SK-N-SH (cell line): ENCODE measurements at regions not wholly inside any gene's neighbourhood (a gene's known extent, or its start where the extent isn't known, plus 50 kb on each side); places are given as distances from the start of the nearest gene placed in this dataset.

Experiments used
- CTCF ChIA-PET: fragments of 300-600, 350-600 bp; formaldehyde crosslinking; extraction: SDS; loops from one replicate; lab custom pipeline; 2021; lab: Yijun Ruan, JAX
- POLR2A ChIA-PET: fragments of 350-600 bp; sonication (Branson Sonifier 250); formaldehyde crosslinking; extraction: SDS; loops from one replicate; lab custom pipeline; 2020; ENCODE audit warnings: antibody characterized with exemption, inconsistent platforms; lab: Yijun Ruan, JAX
- DNase-seq: peaks from one replicate; pipeline ENCODE4 v3.0.0; 2012
- H2AFZ ChIP-seq: fragments of 200-600 bp; sonication (generic); 2 replicates; pipeline ENCODE4 v1.8.1; 2016; ENCODE audit warnings: antibody characterized with exemption, mild to moderate bottlenecking, low read depth
- H3F3A ChIP-seq: fragments of 200-600 bp; sonication (generic); replicated peaks from 2 replicates; pipeline ENCODE3; 2016; ENCODE audit warnings: antibody characterized with exemption, mild to moderate bottlenecking; ENCODE audit not compliant: insufficient read depth
- H3K27ac ChIP-seq, 2 experiments: fragments of 200-500 bp in 1 of 2; fragments of 200-600 bp in 1 of 2; sonication (Bioruptor generic) in 1 of 2; sonication (generic), shearing (Covaris generic) in 1 of 2; 2 replicates each; pipeline versions ENCODE4 v1.5.1 to v1.6.1; 2014 to 2016; ENCODE audit warnings: low read depth in 2 of 2, inconsistent platforms in 1 of 2, low read length in 1 of 2, mild to moderate bottlenecking in 1 of 2, mixed read lengths in 1 of 2
- H3K27me3 ChIP-seq: fragments of 200-600 bp; sonication (generic), shearing (Covaris generic); 2 replicates; pipeline ENCODE4 v1.6.1; 2016; ENCODE audit warnings: mixed run types; ENCODE audit not compliant: insufficient read depth
- H3K36me3 ChIP-seq, 2 experiments: fragments of 200-500 bp in 1 of 2; fragments of 200-600 bp in 1 of 2; sonication (Bioruptor generic) in 1 of 2; sonication (generic) in 1 of 2; replicated peaks in 1 of 2; 2 replicates each; pipeline versions ENCODE3 to v1.5.1; 2014 to 2016; ENCODE audit warnings: low read length in 1 of 2, mild to moderate bottlenecking in 1 of 2; ENCODE audit not compliant: insufficient read depth in 2 of 2, control insufficient read depth in 1 of 2
- H3K4me1 ChIP-seq, 2 experiments: fragments of 200-500 bp in 1 of 2; fragments of 200-600 bp in 1 of 2; sonication (Bioruptor generic) in 1 of 2; sonication (generic), shearing (Covaris generic) in 1 of 2; 2 replicates each; pipeline versions ENCODE4 v1.5.1 to v1.6.1; 2014 to 2016; ENCODE audit warnings: low read depth in 1 of 2, low read length in 1 of 2, mixed run types in 1 of 2; ENCODE audit not compliant: insufficient read depth in 2 of 2, control insufficient read depth in 1 of 2
- H3K4me2 ChIP-seq: fragments of 200-600 bp; sonication (generic), shearing (Covaris generic); 2 replicates; pipeline ENCODE4 v1.6.1; 2017; ENCODE audit warnings: mixed run types
- H3K4me3 ChIP-seq, 2 experiments: fragments of 200-500 bp in 1 of 2; fragments of 200-600 bp in 1 of 2; sonication (Bioruptor generic) in 1 of 2; sonication (generic), shearing (Covaris generic) in 1 of 2; 2 replicates each; pipeline versions ENCODE4 v1.5.1 to v1.8.1; 2014 to 2016; ENCODE audit warnings: low read depth in 2 of 2, inconsistent platforms in 1 of 2, low read length in 1 of 2, mild to moderate bottlenecking in 1 of 2, mixed read lengths in 1 of 2, moderate library complexity in 1 of 2
- H3K79me2 ChIP-seq: fragments of 200-600 bp; sonication (generic); 2 replicates; pipeline ENCODE4 v1.8.1; 2017; ENCODE audit warnings: mild to moderate bottlenecking; ENCODE audit not compliant: insufficient read depth
- H3K9ac ChIP-seq: fragments of 200-600 bp; sonication (generic); 2 replicates; pipeline ENCODE4 v1.6.1; 2017; ENCODE audit warnings: mixed run types
- H3K9me2 ChIP-seq: fragments of 200-600 bp; sonication (generic); 2 replicates; pipeline ENCODE4 v1.6.1; 2017; ENCODE audit warnings: mixed run types
- H3K9me3 ChIP-seq: fragments of 200-600 bp; sonication (generic); 2 replicates; pipeline ENCODE4 v1.6.1; 2017; ENCODE audit warnings: mixed run types, mild to moderate bottlenecking, moderate library complexity
- H4K20me1 ChIP-seq: fragments of 200-600 bp; sonication (generic); 2 replicates; pipeline ENCODE4 v1.6.1; 2017; ENCODE audit warnings: mild to moderate bottlenecking, mixed run types; ENCODE audit not compliant: insufficient read depth
- ELF1 ChIP-seq: IDR thresholded peaks from 2 replicates; pipeline ENCODE4 v1.4.0; 2012
- EZH2phosphoT487 ChIP-seq: fragments of 200-600 bp; sonication (generic); IDR thresholded peaks from 2 replicates; pipeline ENCODE4 v1.6.1; 2017; ENCODE audit warnings: low read depth, mixed run types, mild to moderate bottlenecking, antibody characterized with exemption, moderate library complexity, borderline replicate concordance
- GABPA ChIP-seq: IDR thresholded peaks from 2 replicates; pipeline ENCODE4 v1.4.0; 2012; ENCODE audit warnings: low read depth, mild to moderate bottlenecking
- GATA2 ChIP-seq: sonication (generic); formaldehyde crosslinking; IDR thresholded peaks from 2 replicates; pipeline ENCODE4 v1.5.0; 2020; ENCODE audit warnings: mild to moderate bottlenecking, missing genetic modification reagents
- MEF2A ChIP-seq: IDR thresholded peaks from 2 replicates; pipeline ENCODE4 v1.4.0; 2012; ENCODE audit warnings: low read depth, borderline replicate concordance
- NRF1 ChIP-seq: IDR thresholded peaks from 2 replicates; pipeline ENCODE4 v1.6.1; 2012; ENCODE audit warnings: low read depth, mild to moderate bottlenecking, low read length
- RAD21 ChIP-seq: IDR thresholded peaks from 2 replicates; pipeline ENCODE4 v1.6.1; 2012; ENCODE audit warnings: mild to moderate bottlenecking, low read length
- RFX5 ChIP-seq: IDR thresholded peaks from 2 replicates; pipeline ENCODE4 v1.6.1; 2012; ENCODE audit warnings: mild to moderate bottlenecking, improper control_type of control experiment, low read length
- RXRA ChIP-seq: IDR thresholded peaks from 2 replicates; pipeline ENCODE4 v1.4.0; 2012; ENCODE audit warnings: low read depth, mild to moderate bottlenecking, borderline replicate concordance
- SMC3 ChIP-seq: IDR thresholded peaks from 2 replicates; pipeline ENCODE4 v1.6.1; 2012; ENCODE audit warnings: low read depth, low read length, improper control_type of control experiment
- TAF1 ChIP-seq: IDR thresholded peaks from 2 replicates; pipeline ENCODE4 v1.6.1; 2012; ENCODE audit warnings: low read depth, mild to moderate bottlenecking, low read length, moderate library complexity, borderline replicate concordance
- WGBS: methylation state at CpG from one replicate; pipeline ENCODE4 v1.1.6; 2017; ENCODE audit warnings: low lambda C conversion rate; 5-methylcytosine and 5-hydroxymethylcytosine counted together
- TF ChIP-seq, protein P1 (sequence below): IDR thresholded peaks from 2 replicates; pipeline ENCODE4; 2012
- TF ChIP-seq, protein P2 (sequence below): fragments of 200-600 bp; sonication (generic); IDR thresholded peaks from 2 replicates; pipeline ENCODE4 v1.6.1; 2017; ENCODE audit warnings: antibody characterized with exemption, mild to moderate bottlenecking, moderate library complexity
- TF ChIP-seq, protein P3 (sequence below): fragments of 150-350 bp; IDR thresholded peaks from 2 replicates; pipeline ENCODE4 v1.6.1; 2016; ENCODE audit warnings: mild to moderate bottlenecking, low read depth, low read length
- TF ChIP-seq, protein P4 (sequence below): IDR thresholded peaks from 2 replicates; pipeline ENCODE4 v1.4.0; 2012; ENCODE audit warnings: low read depth, borderline replicate concordance
- TF ChIP-seq, protein P5 (sequence below): IDR thresholded peaks from 2 replicates; pipeline ENCODE4 v1.6.1; 2012; ENCODE audit warnings: mild to moderate bottlenecking, low read depth, low read length, moderate library complexity

DNA sequence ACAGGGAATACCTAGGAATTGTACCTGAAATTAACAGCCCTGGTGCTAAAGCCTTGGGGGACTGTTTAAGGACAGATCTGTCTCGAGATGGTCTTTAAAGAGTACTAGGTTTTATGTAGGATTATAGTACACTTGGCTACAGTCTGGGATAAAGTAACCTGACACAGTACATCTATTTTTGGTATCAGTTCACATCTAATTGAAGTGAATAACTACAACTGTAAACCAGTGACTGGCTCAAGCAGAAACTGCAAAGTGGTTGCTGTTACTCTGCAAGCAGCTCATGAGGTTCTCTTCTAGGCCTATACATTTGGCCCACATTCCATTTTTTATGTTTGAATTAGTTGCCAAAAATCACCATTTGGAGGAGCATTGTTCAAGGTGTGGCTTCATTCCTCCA lies 320.8 kb upstream of the USP25 start:
- POLR2A ChIA-PET, result no interaction called here

More for the DNA sequence above, 320.8 kb upstream of the USP25 start:
- no peaks in the 10 kb centered on the region for H3K9me3 ChIP-seq
- H3K9me2 ChIP-seq, result no peaks in the 10 kb centered on the region
- WGBS, result 0% methylated on average over 1 of the region's 1 CpG
- no peaks in the 10 kb centered on the region for H3K36me3 ChIP-seq
- CTCF ChIA-PET, result interaction anchor here (1.6 kb wide), 1 partner anchor 183 kb away, joined by 3 read pairs; no protein-coding TSS in a partner anchor
- H3K4me1 ChIP-seq, result no peaks in the 10 kb centered on the region
- no peak for DNase-seq
- no peaks in the 10 kb centered on the region for H4K20me1 ChIP-seq
- H3K27ac ChIP-seq, result no peak overlapping the region
- no peak overlapping the region for H3K4me2 ChIP-seq
- no peak for TF ChIP-seq RXRA
- TF ChIP-seq SMC3, result no peak
- no peak for TF ChIP-seq ELF1
- TF ChIP-seq EZH2phosphoT487, result no peak
- TF ChIP-seq, protein P1, sequence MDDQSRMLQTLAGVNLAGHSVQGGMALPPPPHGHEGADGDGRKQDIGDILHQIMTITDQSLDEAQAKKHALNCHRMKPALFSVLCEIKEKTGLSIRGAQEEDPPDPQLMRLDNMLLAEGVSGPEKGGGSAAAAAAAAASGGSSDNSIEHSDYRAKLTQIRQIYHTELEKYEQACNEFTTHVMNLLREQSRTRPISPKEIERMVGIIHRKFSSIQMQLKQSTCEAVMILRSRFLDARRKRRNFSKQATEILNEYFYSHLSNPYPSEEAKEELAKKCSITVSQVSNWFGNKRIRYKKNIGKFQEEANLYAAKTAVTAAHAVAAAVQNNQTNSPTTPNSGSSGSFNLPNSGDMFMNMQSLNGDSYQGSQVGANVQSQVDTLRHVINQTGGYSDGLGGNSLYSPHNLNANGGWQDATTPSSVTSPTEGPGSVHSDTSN, result no peak
- TF ChIP-seq, protein P2, sequence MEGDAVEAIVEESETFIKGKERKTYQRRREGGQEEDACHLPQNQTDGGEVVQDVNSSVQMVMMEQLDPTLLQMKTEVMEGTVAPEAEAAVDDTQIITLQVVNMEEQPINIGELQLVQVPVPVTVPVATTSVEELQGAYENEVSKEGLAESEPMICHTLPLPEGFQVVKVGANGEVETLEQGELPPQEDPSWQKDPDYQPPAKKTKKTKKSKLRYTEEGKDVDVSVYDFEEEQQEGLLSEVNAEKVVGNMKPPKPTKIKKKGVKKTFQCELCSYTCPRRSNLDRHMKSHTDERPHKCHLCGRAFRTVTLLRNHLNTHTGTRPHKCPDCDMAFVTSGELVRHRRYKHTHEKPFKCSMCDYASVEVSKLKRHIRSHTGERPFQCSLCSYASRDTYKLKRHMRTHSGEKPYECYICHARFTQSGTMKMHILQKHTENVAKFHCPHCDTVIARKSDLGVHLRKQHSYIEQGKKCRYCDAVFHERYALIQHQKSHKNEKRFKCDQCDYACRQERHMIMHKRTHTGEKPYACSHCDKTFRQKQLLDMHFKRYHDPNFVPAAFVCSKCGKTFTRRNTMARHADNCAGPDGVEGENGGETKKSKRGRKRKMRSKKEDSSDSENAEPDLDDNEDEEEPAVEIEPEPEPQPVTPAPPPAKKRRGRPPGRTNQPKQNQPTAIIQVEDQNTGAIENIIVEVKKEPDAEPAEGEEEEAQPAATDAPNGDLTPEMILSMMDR, result no peak
- TF ChIP-seq MEF2A, result no peak
- no peak for TF ChIP-seq TAF1
- TF ChIP-seq, protein P3, sequence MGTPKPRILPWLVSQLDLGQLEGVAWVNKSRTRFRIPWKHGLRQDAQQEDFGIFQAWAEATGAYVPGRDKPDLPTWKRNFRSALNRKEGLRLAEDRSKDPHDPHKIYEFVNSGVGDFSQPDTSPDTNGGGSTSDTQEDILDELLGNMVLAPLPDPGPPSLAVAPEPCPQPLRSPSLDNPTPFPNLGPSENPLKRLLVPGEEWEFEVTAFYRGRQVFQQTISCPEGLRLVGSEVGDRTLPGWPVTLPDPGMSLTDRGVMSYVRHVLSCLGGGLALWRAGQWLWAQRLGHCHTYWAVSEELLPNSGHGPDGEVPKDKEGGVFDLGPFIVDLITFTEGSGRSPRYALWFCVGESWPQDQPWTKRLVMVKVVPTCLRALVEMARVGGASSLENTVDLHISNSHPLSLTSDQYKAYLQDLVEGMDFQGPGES, result no peak
- no peak for TF ChIP-seq NRF1
- no peak for TF ChIP-seq GABPA
- TF ChIP-seq, protein P4, sequence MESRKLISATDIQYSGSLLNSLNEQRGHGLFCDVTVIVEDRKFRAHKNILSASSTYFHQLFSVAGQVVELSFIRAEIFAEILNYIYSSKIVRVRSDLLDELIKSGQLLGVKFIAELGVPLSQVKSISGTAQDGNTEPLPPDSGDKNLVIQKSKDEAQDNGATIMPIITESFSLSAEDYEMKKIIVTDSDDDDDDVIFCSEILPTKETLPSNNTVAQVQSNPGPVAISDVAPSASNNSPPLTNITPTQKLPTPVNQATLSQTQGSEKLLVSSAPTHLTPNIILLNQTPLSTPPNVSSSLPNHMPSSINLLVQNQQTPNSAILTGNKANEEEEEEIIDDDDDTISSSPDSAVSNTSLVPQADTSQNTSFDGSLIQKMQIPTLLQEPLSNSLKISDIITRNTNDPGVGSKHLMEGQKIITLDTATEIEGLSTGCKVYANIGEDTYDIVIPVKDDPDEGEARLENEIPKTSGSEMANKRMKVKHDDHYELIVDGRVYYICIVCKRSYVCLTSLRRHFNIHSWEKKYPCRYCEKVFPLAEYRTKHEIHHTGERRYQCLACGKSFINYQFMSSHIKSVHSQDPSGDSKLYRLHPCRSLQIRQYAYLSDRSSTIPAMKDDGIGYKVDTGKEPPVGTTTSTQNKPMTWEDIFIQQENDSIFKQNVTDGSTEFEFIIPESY, result no peak
- TF ChIP-seq RAD21, result no peak
- no peak for TF ChIP-seq RFX5
- no peak for TF ChIP-seq GATA2
- TF ChIP-seq, protein P5, sequence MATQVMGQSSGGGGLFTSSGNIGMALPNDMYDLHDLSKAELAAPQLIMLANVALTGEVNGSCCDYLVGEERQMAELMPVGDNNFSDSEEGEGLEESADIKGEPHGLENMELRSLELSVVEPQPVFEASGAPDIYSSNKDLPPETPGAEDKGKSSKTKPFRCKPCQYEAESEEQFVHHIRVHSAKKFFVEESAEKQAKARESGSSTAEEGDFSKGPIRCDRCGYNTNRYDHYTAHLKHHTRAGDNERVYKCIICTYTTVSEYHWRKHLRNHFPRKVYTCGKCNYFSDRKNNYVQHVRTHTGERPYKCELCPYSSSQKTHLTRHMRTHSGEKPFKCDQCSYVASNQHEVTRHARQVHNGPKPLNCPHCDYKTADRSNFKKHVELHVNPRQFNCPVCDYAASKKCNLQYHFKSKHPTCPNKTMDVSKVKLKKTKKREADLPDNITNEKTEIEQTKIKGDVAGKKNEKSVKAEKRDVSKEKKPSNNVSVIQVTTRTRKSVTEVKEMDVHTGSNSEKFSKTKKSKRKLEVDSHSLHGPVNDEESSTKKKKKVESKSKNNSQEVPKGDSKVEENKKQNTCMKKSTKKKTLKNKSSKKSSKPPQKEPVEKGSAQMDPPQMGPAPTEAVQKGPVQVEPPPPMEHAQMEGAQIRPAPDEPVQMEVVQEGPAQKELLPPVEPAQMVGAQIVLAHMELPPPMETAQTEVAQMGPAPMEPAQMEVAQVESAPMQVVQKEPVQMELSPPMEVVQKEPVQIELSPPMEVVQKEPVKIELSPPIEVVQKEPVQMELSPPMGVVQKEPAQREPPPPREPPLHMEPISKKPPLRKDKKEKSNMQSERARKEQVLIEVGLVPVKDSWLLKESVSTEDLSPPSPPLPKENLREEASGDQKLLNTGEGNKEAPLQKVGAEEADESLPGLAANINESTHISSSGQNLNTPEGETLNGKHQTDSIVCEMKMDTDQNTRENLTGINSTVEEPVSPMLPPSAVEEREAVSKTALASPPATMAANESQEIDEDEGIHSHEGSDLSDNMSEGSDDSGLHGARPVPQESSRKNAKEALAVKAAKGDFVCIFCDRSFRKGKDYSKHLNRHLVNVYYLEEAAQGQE, result no peak
- no peaks in the 10 kb centered on the region for H3K79me2 ChIP-seq
- H3K4me3 ChIP-seq, result no peak overlapping the region
- H3K9ac ChIP-seq, result no peak overlapping the region
- H3K27me3 ChIP-seq, result no peaks in the 10 kb centered on the region
- H3F3A ChIP-seq, result no peaks in the 10 kb centered on the region
- no peak overlapping the region for H2AFZ ChIP-seq
